Astrocyte (in vitro differentiated cells and primary cell): ENCODE measurements at regions not wholly inside any gene's neighbourhood (a gene's known extent, or its start where the extent isn't known, plus 50 kb on each side); places are given as distances from the start of the nearest gene placed in this dataset.

Experiments used
- CTCF ChIP-seq: IDR thresholded peaks from 2 replicates; pipeline ENCODE4 v1.5.1; 2011; ENCODE audit warnings: low read depth, mild to moderate bottlenecking, inconsistent platforms, low read length, moderate library complexity; ENCODE audit not compliant: insufficient read depth
- EZH2 ChIP-seq: IDR thresholded peaks from 2 replicates; pipeline ENCODE4 v1.6.1; 2012; ENCODE audit warnings: mild to moderate bottlenecking, low read length, inconsistent platforms; ENCODE audit not compliant: insufficient read depth

GRCh38 chr14:62056789-62057188 is 294.6 kb downstream of the SNAPC1 start:
- no peak for TF ChIP-seq CTCF
- TF ChIP-seq EZH2: no peak
